ENCODE measurements at regions not wholly inside any gene's neighbourhood (a gene's known extent, or its start where the extent isn't known, plus 50 kb on each side); places are given as distances from the start of the nearest gene placed in this dataset.

DNA sequence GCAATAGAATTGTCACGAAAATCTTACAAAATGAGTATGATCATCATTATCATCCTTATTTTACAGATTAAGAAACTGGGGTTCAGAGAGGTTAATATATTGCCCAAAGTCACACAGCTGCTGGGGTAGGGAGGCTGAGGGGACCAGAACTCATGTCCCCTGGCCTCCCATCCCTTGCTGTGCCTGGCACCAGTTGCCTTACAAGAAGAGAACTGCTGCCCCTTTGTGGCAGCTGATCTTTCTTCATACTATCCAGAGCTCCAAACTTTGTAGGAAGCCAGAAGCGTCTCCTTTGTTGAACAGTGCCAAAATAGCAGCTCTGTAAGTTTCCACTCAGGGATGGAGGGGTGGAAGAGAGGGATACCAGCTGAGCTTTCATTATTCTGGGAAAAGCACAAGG, 236.8 kb upstream of the TBC1D5 start:
- no peak for DNase-seq
- Mint-ChIP-seq H3K9me3 (ENCODE audit: insufficient read depth) (no peaks in the 10 kb centered on the region), H3K27me3 (peaks cover 38% of the 10 kb centered on the region), H3K4me3 (no peak overlapping the region), H3K4me1 (no peaks in the 10 kb centered on the region), H3K27ac (no peak overlapping the region)
- Histone ChIP-seq H3K4me2 (replicated peaks; ENCODE audit: low read depth, low read length, poor library complexity, severe bottlenecking) (no peak overlapping the region), H3K4me3 (ENCODE audit: control extremely low read depth in 1 of 5, extremely low read depth in 1 of 5, insufficient read depth in 1 of 5, low read depth in 2 of 5, low read length in 4 of 5) (no peak overlapping the region), H3K27ac (ENCODE audit: low read length in 2 of 2) (no peak overlapping the region), H3K27me3 (replicated peaks in 1 of 4; ENCODE audit: control extremely low read depth in 1 of 4, control insufficient read depth in 3 of 4, insufficient read depth in 4 of 4, low read length in 3 of 4) (peaks cover 0 to 23% (median 17%) of the 10 kb centered on the region in 4 experiments), H4K20me1 (ENCODE audit: control insufficient read depth, insufficient read depth, low read length, poor library complexity, severe bottlenecking) (no peaks in the 10 kb centered on the region), H3K79me2 (ENCODE audit: control insufficient read depth, insufficient read depth, low read length) (no peaks in the 10 kb centered on the region), H3K36me3 (replicated peaks in 1 of 2; ENCODE audit: control extremely low read depth in 1 of 2, control insufficient read depth in 1 of 2, extremely low read depth in 1 of 2, insufficient read depth in 2 of 2, low read length in 1 of 2) (no peaks in the 10 kb centered on the region), H2AFZ (ENCODE audit: insufficient read depth, low read depth, low read length, poor library complexity, severe bottlenecking) (no peak overlapping the region), H3K9ac (ENCODE audit: low read length) (no peak overlapping the region), H3K4me1 (ENCODE audit: control insufficient read depth in 2 of 2, insufficient read depth in 2 of 2, low read length in 2 of 2) (no peaks in the 10 kb centered on the region), H3K9me3 (ENCODE audit: control extremely low read depth in 1 of 3, control insufficient read depth in 2 of 3, insufficient read depth in 1 of 3, low read length in 2 of 3) (no peaks in the 10 kb centered on the region)
- intact Hi-C loops (cut with micrococcal nuclease), result no loop called here
- no CpG with 5 or more reads among the region's 2 CpGs for WGBS (ENCODE audit: insufficient coverage)
- ChIA-PET POLR2A (no interaction called here), CTCF (interaction anchor here (0.8 to 1.1 kb wide), 2 partner anchors 334 to 387 kb away, joined by 3 read pairs; no protein-coding TSS in a partner anchor)
- ATAC-seq (ENCODE audit: low read depth), result no peak
- TF ChIP-seq, protein P1, sequence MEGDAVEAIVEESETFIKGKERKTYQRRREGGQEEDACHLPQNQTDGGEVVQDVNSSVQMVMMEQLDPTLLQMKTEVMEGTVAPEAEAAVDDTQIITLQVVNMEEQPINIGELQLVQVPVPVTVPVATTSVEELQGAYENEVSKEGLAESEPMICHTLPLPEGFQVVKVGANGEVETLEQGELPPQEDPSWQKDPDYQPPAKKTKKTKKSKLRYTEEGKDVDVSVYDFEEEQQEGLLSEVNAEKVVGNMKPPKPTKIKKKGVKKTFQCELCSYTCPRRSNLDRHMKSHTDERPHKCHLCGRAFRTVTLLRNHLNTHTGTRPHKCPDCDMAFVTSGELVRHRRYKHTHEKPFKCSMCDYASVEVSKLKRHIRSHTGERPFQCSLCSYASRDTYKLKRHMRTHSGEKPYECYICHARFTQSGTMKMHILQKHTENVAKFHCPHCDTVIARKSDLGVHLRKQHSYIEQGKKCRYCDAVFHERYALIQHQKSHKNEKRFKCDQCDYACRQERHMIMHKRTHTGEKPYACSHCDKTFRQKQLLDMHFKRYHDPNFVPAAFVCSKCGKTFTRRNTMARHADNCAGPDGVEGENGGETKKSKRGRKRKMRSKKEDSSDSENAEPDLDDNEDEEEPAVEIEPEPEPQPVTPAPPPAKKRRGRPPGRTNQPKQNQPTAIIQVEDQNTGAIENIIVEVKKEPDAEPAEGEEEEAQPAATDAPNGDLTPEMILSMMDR (IDR thresholded peaks at IDR 0.05), result no peak
- no peak for TF ChIP-seq EZH2 (IDR thresholded peaks at IDR 0.05; ENCODE audit: borderline replicate concordance, insufficient read depth, low read depth, low read length, poor library complexity, severe bottlenecking)

GRCh38 chr3:17974206-17974841, 231.9 kb upstream of the TBC1D5 start:
- Histone ChIP-seq H3K27ac (ENCODE audit: low read length in 2 of 2) (no peak overlapping the region), H3K4me2 (replicated peaks; ENCODE audit: low read depth, low read length, poor library complexity, severe bottlenecking) (no peak overlapping the region), H3K36me3 (replicated peaks in 1 of 2; ENCODE audit: control extremely low read depth in 1 of 2, control insufficient read depth in 1 of 2, extremely low read depth in 1 of 2, insufficient read depth in 2 of 2, low read length in 1 of 2) (no peaks in the 10 kb centered on the region), H4K20me1 (ENCODE audit: control insufficient read depth, insufficient read depth, low read length, poor library complexity, severe bottlenecking) (no peaks in the 10 kb centered on the region), H3K9ac (ENCODE audit: low read length) (no peak overlapping the region), H3K4me1 (ENCODE audit: control insufficient read depth in 2 of 2, insufficient read depth in 2 of 2, low read length in 2 of 2) (no peaks in the 10 kb centered on the region), H3K9me3 (ENCODE audit: control extremely low read depth in 1 of 3, control insufficient read depth in 2 of 3, insufficient read depth in 1 of 3, low read length in 2 of 3) (no peaks in the 10 kb centered on the region), H3K27me3 (replicated peaks in 1 of 4; ENCODE audit: control extremely low read depth in 1 of 4, control insufficient read depth in 3 of 4, insufficient read depth in 4 of 4, low read length in 3 of 4) (no peaks in the 10 kb centered on the region), H2AFZ (ENCODE audit: insufficient read depth, low read depth, low read length, poor library complexity, severe bottlenecking) (no peak overlapping the region), H3K4me3 (ENCODE audit: control extremely low read depth in 1 of 5, extremely low read depth in 1 of 5, insufficient read depth in 1 of 5, low read depth in 2 of 5, low read length in 4 of 5) (no peak overlapping the region), H3K79me2 (ENCODE audit: control insufficient read depth, insufficient read depth, low read length) (no peaks in the 10 kb centered on the region)
- intact Hi-C loops (cut with micrococcal nuclease), result no loop called here
- POLR2A ChIA-PET, result no interaction called here
- H3K9me3 Mint-ChIP-seq (ENCODE audit: insufficient read depth), result no peaks in the 10 kb centered on the region
- DNase-seq, result no peak
- no peak overlapping the region for H3K27ac Mint-ChIP-seq
- no peak for ATAC-seq (ENCODE audit: low read depth)
- peaks cover 14% of the 10 kb centered on the region for H3K27me3 Mint-ChIP-seq
- CTCF ChIA-PET, result interaction anchor here (0.7 to 1.3 kb wide), 3 partner anchors 317 to 422 kb away, joined by 3 to 4 read pairs (median 4); no protein-coding TSS in a partner anchor
- no peak overlapping the region for H3K4me3 Mint-ChIP-seq
- WGBS (ENCODE audit: insufficient coverage), result no CpG with 5 or more reads among the region's 1 CpG
- H3K4me1 Mint-ChIP-seq, result no peaks in the 10 kb centered on the region
- TF ChIP-seq, protein P1 (IDR thresholded peaks at IDR 0.05), result no peak
- TF ChIP-seq EZH2 (IDR thresholded peaks at IDR 0.05; ENCODE audit: borderline replicate concordance, insufficient read depth, low read depth, low read length, poor library complexity, severe bottlenecking), result no peak

Data from B cell (primary cell).